ENCODE measurements at regions not wholly inside any gene's neighbourhood (a gene's known extent, or its start where the extent isn't known, plus 50 kb on each side); places are given as distances from the start of the nearest gene placed in this dataset.
A peak's percentile ranks its signal among the peaks of the same experiment; 100 is the strongest.

DNA sequence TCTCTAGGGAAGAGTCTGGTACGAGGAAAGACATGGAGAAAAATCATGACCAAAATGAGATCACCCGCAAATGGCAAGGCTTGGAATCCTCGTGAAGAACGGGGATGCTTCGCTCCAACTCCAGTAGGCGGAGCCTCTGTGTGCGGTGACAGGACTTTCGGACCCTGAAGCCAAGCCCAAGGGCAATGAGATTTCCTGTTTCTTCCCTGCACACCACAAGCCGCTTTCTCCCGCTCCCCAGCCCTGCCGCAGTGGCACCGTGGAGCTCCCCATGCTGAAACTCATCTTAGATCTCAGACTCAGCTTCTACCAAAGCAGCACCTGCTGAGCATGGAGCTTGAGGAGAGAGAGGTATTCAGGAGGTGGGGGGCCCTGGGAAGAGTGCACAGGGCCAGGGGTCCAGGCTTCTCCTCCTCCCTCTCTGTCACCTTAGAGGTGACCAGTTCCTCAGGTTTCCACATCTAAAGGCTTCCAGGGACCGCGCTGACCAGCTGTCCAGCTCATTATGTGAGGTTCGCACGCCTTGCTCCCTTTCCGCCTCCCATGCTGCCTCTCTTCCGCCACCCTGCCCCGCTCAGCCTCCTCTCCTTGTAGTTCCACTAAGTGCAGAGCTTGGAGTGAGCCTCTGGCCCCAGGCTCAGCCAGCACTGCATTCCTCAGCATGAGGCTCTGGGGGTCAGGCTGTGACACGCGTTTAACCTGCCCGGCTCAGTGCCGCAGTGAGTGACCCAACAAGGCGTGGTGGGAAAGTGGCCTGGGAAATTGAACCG lies 153.8 kb upstream of the SOX1 start:
- Mint-ChIP-seq H3K4me3 (ENCODE audit: unreplicated experiment) (no peak overlapping the region), H3K27me3 (ENCODE audit: unreplicated experiment) (no peaks in the 10 kb centered on the region), H3K4me1 (ENCODE audit: unreplicated experiment) (no peaks in the 10 kb centered on the region), H3K27ac (ENCODE audit: unreplicated experiment) (no peak overlapping the region), H3K9me3 (ENCODE audit: unreplicated experiment) (peaks cover 4% of the 10 kb centered on the region), H3K36me3 (ENCODE audit: unreplicated experiment) (no peaks in the 10 kb centered on the region)
- peak; percentile 79 for DNase-seq (ENCODE audit: extremely low spot score, unreplicated experiment)
- TF ChIP-seq, protein P1, sequence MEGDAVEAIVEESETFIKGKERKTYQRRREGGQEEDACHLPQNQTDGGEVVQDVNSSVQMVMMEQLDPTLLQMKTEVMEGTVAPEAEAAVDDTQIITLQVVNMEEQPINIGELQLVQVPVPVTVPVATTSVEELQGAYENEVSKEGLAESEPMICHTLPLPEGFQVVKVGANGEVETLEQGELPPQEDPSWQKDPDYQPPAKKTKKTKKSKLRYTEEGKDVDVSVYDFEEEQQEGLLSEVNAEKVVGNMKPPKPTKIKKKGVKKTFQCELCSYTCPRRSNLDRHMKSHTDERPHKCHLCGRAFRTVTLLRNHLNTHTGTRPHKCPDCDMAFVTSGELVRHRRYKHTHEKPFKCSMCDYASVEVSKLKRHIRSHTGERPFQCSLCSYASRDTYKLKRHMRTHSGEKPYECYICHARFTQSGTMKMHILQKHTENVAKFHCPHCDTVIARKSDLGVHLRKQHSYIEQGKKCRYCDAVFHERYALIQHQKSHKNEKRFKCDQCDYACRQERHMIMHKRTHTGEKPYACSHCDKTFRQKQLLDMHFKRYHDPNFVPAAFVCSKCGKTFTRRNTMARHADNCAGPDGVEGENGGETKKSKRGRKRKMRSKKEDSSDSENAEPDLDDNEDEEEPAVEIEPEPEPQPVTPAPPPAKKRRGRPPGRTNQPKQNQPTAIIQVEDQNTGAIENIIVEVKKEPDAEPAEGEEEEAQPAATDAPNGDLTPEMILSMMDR (IDR thresholded peaks at IDR 0.05), result no peak

DNA sequence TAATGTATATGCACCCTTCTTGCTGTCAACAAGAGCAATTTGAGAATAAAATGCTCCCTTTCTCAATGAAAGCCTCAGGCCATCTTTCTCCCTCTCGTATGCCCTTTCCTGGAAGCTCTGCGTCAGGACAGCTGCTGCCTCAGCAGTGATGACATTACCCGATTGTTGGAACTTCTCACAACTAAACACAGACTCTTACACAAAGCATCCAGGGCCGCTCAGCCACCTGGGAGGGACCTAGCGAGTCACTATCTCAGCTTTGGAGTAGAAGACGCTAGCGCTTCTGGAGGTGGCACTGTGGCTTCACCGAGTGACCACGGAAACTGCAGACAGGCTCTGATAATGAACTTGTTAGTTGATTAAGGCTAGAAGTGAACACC lies 153.2 kb upstream of the SOX1 start:
- peaks cover 4% of the 10 kb centered on the region for H3K9me3 Mint-ChIP-seq (ENCODE audit: unreplicated experiment)
- H3K36me3 Mint-ChIP-seq (ENCODE audit: unreplicated experiment), result no peaks in the 10 kb centered on the region
- no peak overlapping the region for H3K4me3 Mint-ChIP-seq (ENCODE audit: unreplicated experiment)
- TF ChIP-seq, protein P1 (IDR thresholded peaks at IDR 0.05), result no peak
- DNase-seq (ENCODE audit: extremely low spot score, unreplicated experiment), result no peak
- H3K4me1 Mint-ChIP-seq (ENCODE audit: unreplicated experiment), result no peaks in the 10 kb centered on the region
- H3K27ac Mint-ChIP-seq (ENCODE audit: unreplicated experiment), result no peak overlapping the region
- H3K27me3 Mint-ChIP-seq (ENCODE audit: unreplicated experiment), result no peaks in the 10 kb centered on the region

DNA sequence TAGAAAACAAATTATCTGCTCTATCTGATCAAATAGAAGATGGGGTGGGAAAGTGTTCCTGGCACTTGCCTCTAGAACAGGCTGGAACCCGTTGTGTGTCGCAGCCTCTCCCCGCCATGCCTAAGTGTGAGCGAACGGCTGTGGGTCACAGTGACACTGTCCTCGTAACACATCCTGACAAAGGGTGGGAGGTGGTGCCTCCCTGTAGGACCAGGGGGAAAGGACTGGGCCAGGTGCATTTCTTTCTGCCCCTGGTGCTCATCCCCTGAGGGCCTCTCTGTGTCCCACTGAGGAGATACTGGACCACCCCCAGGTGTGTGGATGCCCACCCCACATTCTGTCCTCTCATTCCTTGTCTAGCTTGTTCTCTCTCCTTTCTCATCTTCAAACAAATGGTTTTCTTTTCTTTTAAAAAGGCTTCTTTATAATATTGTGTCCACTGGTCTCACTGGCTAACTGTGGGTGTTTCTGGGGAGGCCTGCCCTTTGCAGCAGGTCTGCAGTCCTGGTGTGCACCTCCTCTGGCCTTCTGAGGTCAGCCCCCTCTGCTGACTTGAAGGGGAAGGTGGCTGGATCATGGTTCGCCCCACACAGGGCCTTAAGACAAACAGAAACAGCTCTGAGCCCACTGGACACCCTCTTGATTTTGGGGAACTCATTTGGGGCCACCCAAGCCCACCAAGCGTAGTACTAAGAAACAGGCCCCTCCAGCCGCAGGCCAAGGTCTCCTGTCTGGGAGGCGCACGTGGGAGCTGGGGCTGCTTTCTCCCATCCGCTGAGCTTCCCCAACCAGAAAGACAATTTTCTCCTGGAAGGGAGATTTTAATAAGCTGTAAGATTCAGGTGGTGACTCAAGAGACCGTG lies 152.5 kb upstream of the SOX1 start:
- TF ChIP-seq, protein P1 (IDR thresholded peaks at IDR 0.05), result no peak
- DNase-seq (ENCODE audit: extremely low spot score, unreplicated experiment), result peak; percentile 78
- Mint-ChIP-seq H3K27me3 (ENCODE audit: unreplicated experiment) (no peaks in the 10 kb centered on the region), H3K27ac (ENCODE audit: unreplicated experiment) (no peak overlapping the region), H3K4me3 (ENCODE audit: unreplicated experiment) (no peak overlapping the region), H3K9me3 (ENCODE audit: unreplicated experiment) (peaks cover 4% of the 10 kb centered on the region), H3K4me1 (ENCODE audit: unreplicated experiment) (no peaks in the 10 kb centered on the region), H3K36me3 (ENCODE audit: unreplicated experiment) (no peaks in the 10 kb centered on the region)

DNA sequence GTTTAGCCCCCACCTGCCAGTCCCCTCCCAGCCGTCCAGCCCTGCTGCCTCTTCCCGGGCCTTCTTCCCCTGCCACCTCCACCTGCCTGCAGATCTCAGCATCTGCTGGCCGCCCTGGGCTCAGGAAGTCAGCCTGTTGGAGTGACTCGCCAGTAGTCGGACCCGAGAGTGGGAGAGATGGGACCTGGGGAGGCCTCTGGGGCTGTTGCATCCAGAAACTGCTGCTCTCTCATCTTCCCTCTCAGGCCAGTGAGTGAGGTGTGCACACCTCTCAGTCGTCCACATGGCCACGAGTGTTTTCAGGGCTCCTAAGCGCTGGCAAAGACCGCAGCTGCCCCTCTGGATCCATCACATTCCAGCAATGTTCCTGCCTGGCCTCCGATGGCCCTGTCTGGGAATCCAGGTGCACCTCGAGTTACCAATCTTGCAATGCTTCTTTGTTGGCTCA lies 151.8 kb upstream of the SOX1 start:
- H3K27ac Mint-ChIP-seq (ENCODE audit: unreplicated experiment), result no peak overlapping the region
- TF ChIP-seq, protein P1 (IDR thresholded peaks at IDR 0.05), result no peak
- no peak overlapping the region for H3K4me3 Mint-ChIP-seq (ENCODE audit: unreplicated experiment)
- no peaks in the 10 kb centered on the region for H3K27me3 Mint-ChIP-seq (ENCODE audit: unreplicated experiment)
- DNase-seq (ENCODE audit: extremely low spot score, unreplicated experiment), result peak; percentile 79
- peaks cover 4% of the 10 kb centered on the region for H3K9me3 Mint-ChIP-seq (ENCODE audit: unreplicated experiment)
- H3K4me1 Mint-ChIP-seq (ENCODE audit: unreplicated experiment), result no peaks in the 10 kb centered on the region
- H3K36me3 Mint-ChIP-seq (ENCODE audit: unreplicated experiment), result no peaks in the 10 kb centered on the region

DNA sequence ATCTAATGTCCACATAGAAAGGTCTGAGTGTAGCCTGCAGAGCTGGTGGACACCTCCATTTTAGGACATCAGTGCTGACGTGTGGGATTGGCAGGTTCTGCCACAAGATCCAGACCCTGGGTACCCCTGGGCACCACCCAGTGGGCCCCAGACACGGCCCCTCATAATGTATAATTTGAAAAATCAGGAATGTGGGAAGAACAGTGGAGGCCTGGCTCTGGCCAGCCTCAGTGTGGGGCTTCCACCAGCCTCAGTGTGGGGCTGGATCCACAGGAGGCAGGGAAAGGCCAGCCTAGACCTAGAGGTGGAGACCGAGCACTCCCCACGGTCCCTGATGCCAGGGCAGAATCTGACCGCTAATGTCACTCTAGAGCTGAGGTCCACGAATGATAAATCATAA lies 150.7 kb upstream of the SOX1 start:
- Mint-ChIP-seq H3K27me3 (ENCODE audit: unreplicated experiment) (no peaks in the 10 kb centered on the region), H3K9me3 (ENCODE audit: unreplicated experiment) (no peaks in the 10 kb centered on the region), H3K36me3 (ENCODE audit: unreplicated experiment) (no peaks in the 10 kb centered on the region), H3K27ac (ENCODE audit: unreplicated experiment) (no peak overlapping the region), H3K4me1 (ENCODE audit: unreplicated experiment) (no peaks in the 10 kb centered on the region), H3K4me3 (ENCODE audit: unreplicated experiment) (no peak overlapping the region)
- peak; percentile 57 for DNase-seq (ENCODE audit: extremely low spot score, unreplicated experiment)
- TF ChIP-seq, protein P1 (IDR thresholded peaks at IDR 0.05), result no peak

Measured in osteocyte (in vitro differentiated cells).